ENCODE measurements at regions not wholly inside any gene's neighbourhood (a gene's known extent, or its start where the extent isn't known, plus 50 kb on each side); places are given as distances from the start of the nearest gene placed in this dataset.

DNA sequence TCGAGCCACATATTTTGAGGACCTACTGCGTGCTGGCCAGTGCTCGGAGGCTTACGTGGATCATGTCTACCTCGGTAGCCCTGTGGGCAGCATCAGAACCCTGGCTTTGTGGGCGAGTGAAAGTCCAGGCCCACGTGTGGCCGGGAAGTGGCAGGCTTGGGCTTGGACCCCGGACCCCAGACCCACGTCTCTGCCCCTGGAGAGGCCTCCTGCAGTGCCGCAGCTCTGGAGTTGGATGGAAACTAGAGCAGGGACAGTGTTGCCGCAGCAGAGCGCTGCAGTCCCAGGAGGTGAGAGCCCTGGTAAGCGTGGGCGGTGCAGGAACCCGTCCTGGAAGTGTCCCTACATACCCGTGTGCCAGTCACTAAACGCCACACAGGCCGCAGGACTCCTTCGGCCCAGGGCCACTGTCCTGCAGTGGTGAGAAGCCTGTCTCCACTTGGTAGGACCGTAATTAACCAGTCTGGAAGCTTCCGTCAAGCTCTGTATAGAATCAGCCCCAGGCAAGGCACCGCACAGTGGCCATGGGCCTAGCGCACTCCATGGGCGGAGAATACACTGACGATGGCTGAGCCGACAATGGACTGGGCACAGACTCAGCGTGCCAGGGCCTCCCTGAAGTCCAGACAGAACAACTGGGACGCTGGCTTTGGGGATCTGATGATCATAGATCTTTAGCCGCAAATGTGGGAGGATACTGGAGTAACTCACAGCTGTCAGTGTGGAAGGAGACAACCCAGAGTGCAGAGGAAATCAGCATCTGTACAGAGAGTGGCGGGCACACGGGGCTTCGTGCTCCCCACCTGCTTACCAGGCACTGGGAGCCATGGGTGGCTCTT lies 219.5 kb downstream of the KIF26A start:
- no peak for TF ChIP-seq FOXK1 (CRISPR knock-in tag; IDR thresholded peaks at IDR 0.05)
- TF ChIP-seq GABPB1 (CRISPR knock-in tag; IDR thresholded peaks at IDR 0.05) = no peak
- TF ChIP-seq, protein P1, sequence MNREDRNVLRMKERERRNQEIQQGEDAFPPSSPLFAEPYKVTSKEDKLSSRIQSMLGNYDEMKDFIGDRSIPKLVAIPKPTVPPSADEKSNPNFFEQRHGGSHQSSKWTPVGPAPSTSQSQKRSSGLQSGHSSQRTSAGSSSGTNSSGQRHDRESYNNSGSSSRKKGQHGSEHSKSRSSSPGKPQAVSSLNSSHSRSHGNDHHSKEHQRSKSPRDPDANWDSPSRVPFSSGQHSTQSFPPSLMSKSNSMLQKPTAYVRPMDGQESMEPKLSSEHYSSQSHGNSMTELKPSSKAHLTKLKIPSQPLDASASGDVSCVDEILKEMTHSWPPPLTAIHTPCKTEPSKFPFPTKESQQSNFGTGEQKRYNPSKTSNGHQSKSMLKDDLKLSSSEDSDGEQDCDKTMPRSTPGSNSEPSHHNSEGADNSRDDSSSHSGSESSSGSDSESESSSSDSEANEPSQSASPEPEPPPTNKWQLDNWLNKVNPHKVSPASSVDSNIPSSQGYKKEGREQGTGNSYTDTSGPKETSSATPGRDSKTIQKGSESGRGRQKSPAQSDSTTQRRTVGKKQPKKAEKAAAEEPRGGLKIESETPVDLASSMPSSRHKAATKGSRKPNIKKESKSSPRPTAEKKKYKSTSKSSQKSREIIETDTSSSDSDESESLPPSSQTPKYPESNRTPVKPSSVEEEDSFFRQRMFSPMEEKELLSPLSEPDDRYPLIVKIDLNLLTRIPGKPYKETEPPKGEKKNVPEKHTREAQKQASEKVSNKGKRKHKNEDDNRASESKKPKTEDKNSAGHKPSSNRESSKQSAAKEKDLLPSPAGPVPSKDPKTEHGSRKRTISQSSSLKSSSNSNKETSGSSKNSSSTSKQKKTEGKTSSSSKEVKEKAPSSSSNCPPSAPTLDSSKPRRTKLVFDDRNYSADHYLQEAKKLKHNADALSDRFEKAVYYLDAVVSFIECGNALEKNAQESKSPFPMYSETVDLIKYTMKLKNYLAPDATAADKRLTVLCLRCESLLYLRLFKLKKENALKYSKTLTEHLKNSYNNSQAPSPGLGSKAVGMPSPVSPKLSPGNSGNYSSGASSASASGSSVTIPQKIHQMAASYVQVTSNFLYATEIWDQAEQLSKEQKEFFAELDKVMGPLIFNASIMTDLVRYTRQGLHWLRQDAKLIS (CRISPR knock-in tag; IDR thresholded peaks at IDR 0.05; ENCODE audit: borderline replicate concordance) = no peak
- no peak for TF ChIP-seq ZNF263 (CRISPR knock-in tag; IDR thresholded peaks at IDR 0.05; ENCODE audit: low read depth)
- no peaks in the 10 kb centered on the region for H3K9me3 Mint-ChIP-seq
- no peak overlapping the region for H3K4me3 Mint-ChIP-seq
- H3K4me1 Mint-ChIP-seq = no peaks in the 10 kb centered on the region
- no peak for DNase-seq (ENCODE audit: low spot score)
- H3K27me3 Mint-ChIP-seq (ENCODE audit: low read depth) = no peaks in the 10 kb centered on the region
- H3K27ac Mint-ChIP-seq = no peak overlapping the region
- POLR2A ChIA-PET = no interaction called here
- no peaks in the 10 kb centered on the region for H3K36me3 Mint-ChIP-seq
- CTCF ChIA-PET = interaction anchor here (0.7 to 3.6 kb wide), 2 partner anchors 12 to 16 kb away, joined by 5 to 22 read pairs; no protein-coding TSS in a partner anchor
- ATAC-seq = no peak

- Mint-ChIP-seq H3K27ac (no peak overlapping the region), H3K4me3 (no peak overlapping the region), H3K9me3 (no peaks in the 10 kb centered on the region), H3K36me3 (no peaks in the 10 kb centered on the region), H3K27me3 (ENCODE audit: low read depth) (no peaks in the 10 kb centered on the region), H3K4me1 (no peaks in the 10 kb centered on the region)
- CTCF ChIA-PET = interaction anchor here (0.9 to 1.9 kb wide), 2 partner anchors 12 to 17 kb away, joined by 4 to 8 read pairs; no protein-coding TSS in a partner anchor
- ATAC-seq (no peak), DNase-seq (ENCODE audit: low spot score) (no peak)
- POLR2A ChIA-PET = no interaction called here
- TF ChIP-seq, protein P2, sequence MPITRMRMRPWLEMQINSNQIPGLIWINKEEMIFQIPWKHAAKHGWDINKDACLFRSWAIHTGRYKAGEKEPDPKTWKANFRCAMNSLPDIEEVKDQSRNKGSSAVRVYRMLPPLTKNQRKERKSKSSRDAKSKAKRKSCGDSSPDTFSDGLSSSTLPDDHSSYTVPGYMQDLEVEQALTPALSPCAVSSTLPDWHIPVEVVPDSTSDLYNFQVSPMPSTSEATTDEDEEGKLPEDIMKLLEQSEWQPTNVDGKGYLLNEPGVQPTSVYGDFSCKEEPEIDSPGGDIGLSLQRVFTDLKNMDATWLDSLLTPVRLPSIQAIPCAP (CRISPR knock-in tag; IDR thresholded peaks at IDR 0.05) = no peak
- TF ChIP-seq, protein P3, sequence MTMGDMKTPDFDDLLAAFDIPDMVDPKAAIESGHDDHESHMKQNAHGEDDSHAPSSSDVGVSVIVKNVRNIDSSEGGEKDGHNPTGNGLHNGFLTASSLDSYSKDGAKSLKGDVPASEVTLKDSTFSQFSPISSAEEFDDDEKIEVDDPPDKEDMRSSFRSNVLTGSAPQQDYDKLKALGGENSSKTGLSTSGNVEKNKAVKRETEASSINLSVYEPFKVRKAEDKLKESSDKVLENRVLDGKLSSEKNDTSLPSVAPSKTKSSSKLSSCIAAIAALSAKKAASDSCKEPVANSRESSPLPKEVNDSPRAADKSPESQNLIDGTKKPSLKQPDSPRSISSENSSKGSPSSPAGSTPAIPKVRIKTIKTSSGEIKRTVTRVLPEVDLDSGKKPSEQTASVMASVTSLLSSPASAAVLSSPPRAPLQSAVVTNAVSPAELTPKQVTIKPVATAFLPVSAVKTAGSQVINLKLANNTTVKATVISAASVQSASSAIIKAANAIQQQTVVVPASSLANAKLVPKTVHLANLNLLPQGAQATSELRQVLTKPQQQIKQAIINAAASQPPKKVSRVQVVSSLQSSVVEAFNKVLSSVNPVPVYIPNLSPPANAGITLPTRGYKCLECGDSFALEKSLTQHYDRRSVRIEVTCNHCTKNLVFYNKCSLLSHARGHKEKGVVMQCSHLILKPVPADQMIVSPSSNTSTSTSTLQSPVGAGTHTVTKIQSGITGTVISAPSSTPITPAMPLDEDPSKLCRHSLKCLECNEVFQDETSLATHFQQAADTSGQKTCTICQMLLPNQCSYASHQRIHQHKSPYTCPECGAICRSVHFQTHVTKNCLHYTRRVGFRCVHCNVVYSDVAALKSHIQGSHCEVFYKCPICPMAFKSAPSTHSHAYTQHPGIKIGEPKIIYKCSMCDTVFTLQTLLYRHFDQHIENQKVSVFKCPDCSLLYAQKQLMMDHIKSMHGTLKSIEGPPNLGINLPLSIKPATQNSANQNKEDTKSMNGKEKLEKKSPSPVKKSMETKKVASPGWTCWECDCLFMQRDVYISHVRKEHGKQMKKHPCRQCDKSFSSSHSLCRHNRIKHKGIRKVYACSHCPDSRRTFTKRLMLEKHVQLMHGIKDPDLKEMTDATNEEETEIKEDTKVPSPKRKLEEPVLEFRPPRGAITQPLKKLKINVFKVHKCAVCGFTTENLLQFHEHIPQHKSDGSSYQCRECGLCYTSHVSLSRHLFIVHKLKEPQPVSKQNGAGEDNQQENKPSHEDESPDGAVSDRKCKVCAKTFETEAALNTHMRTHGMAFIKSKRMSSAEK (CRISPR knock-in tag; IDR thresholded peaks at IDR 0.05; ENCODE audit: borderline replicate concordance) = no peak
- TF ChIP-seq ATF2 (CRISPR knock-in tag; IDR thresholded peaks at IDR 0.05; ENCODE audit: borderline replicate concordance, low read depth) (no peak), JAZF1 (CRISPR knock-in tag; IDR thresholded peaks at IDR 0.05) (no peak), FOXJ3 (CRISPR knock-in tag; IDR thresholded peaks at IDR 0.05; ENCODE audit: borderline replicate concordance) (no peak), MAX (CRISPR knock-in tag; IDR thresholded peaks at IDR 0.05) (no peak), SMAD3 (CRISPR knock-in tag; IDR thresholded peaks at IDR 0.05; ENCODE audit: borderline replicate concordance) (no peak), ZNF281 (CRISPR knock-in tag; IDR thresholded peaks at IDR 0.05) (no peak), MXD4 (CRISPR knock-in tag; IDR thresholded peaks at IDR 0.05; ENCODE audit: borderline replicate concordance) (no peak), ZNF263 (CRISPR knock-in tag; IDR thresholded peaks at IDR 0.05; ENCODE audit: low read depth) (no peak)
- TF ChIP-seq, protein P4, sequence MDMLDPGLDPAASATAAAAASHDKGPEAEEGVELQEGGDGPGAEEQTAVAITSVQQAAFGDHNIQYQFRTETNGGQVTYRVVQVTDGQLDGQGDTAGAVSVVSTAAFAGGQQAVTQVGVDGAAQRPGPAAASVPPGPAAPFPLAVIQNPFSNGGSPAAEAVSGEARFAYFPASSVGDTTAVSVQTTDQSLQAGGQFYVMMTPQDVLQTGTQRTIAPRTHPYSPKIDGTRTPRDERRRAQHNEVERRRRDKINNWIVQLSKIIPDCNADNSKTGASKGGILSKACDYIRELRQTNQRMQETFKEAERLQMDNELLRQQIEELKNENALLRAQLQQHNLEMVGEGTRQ (CRISPR knock-in tag; IDR thresholded peaks at IDR 0.05) = no peak
These were observed 220.3 kb downstream of the KIF26A start for GRCh38 chr14:104358528-104359300.

Data from WTC11 (cell line).